CD4-positive, alpha-beta memory T cell (primary cell): ENCODE measurements at regions not wholly inside any gene's neighbourhood (a gene's known extent, or its start where the extent isn't known, plus 50 kb on each side); places are given as distances from the start of the nearest gene placed in this dataset.

Experiments used
- CTCF ChIA-PET: fragments of 350-600 bp; sonication (Branson Sonifier 250); formaldehyde crosslinking; loops from one replicate; lab custom pipeline; 2021; ENCODE audit warnings: inconsistent platforms; ENCODE audit not compliant: partially characterized antibody; lab: Charles Lee
- POLR2A ChIA-PET: fragments of 350-600 bp; sonication (Branson Sonifier 250); formaldehyde crosslinking; loops from one replicate; lab custom pipeline; 2021; ENCODE audit not compliant: partially characterized antibody; lab: Charles Lee
- DNase-seq, 5 donors: peaks; one replicate each; pipeline versions ENCODE4 v3.0.0 to v3.0.0-alpha.2; 2020 to 2022; ENCODE audit warnings: mixed read lengths in 1 of 5
- H3K27ac ChIP-seq: one replicate; pipeline ENCODE4 v1.7.0; 2013; ENCODE audit warnings: low read depth, low read length
- H3K27me3 ChIP-seq: 2 replicates; pipeline ENCODE4 v1.7.0; 2013; ENCODE audit warnings: mild to moderate bottlenecking, low read length, moderate library complexity; ENCODE audit not compliant: insufficient read depth
- H3K36me3 ChIP-seq: 2 replicates; pipeline ENCODE4 v1.7.0; 2013; ENCODE audit warnings: mild to moderate bottlenecking, low read length, moderate library complexity; ENCODE audit not compliant: insufficient read depth
- H3K4me1 ChIP-seq: 2 replicates; pipeline ENCODE4 v1.7.0; 2013; ENCODE audit warnings: mild to moderate bottlenecking, low read length, moderate library complexity; ENCODE audit not compliant: insufficient read depth
- H3K4me3 ChIP-seq, 2 donors: one replicate each; pipeline ENCODE4 v1.7.0; 2013; ENCODE audit warnings: low read length in 2 of 2, mild to moderate bottlenecking in 1 of 2
- H3K9me3 ChIP-seq, 2 donors: one replicate each; pipeline ENCODE4 v1.7.0; 2013; ENCODE audit warnings: low read length in 2 of 2, control low read depth in 1 of 2; ENCODE audit not compliant: control insufficient read depth in 1 of 2
- H3K27ac Mint-ChIP-seq, 7 donors: one replicate each; pipeline ENCODE4 v1.8.0; 2020 to 2021; ENCODE audit warnings: mixed read lengths in 7 of 7, mild to moderate bottlenecking in 6 of 7, inconsistent platforms in 3 of 7, moderate library complexity in 3 of 7
- H3K27me3 Mint-ChIP-seq, 2 donors: one replicate each; pipeline ENCODE4 v1.8.0; 2020 to 2021; ENCODE audit warnings: mixed read lengths in 2 of 2
- H3K36me3 Mint-ChIP-seq, 2 donors: one replicate each; pipeline ENCODE4 v1.8.0; 2020 to 2021; ENCODE audit warnings: mixed read lengths in 2 of 2, inconsistent platforms in 1 of 2, mild to moderate bottlenecking in 1 of 2
- H3K4me1 Mint-ChIP-seq, 4 donors: one replicate each; pipeline ENCODE4 v1.8.0; 2020 to 2021; ENCODE audit warnings: mixed read lengths in 4 of 4, mild to moderate bottlenecking in 1 of 4
- H3K4me3 Mint-ChIP-seq, 8 donors: one replicate each; pipeline ENCODE4 v1.8.0; 2020 to 2021; ENCODE audit warnings: mixed read lengths in 8 of 8, mild to moderate bottlenecking in 7 of 8, moderate library complexity in 6 of 8, inconsistent platforms in 3 of 8
- H3K9me3 Mint-ChIP-seq, 8 donors: one replicate each; pipeline ENCODE4 v1.8.0; 2020 to 2021; ENCODE audit warnings: mixed read lengths in 8 of 8, mild to moderate bottlenecking in 5 of 8, inconsistent platforms in 3 of 8, moderate library complexity in 1 of 8
- intact Hi-C: fragments of 100-400 bp; cut with micrococcal nuclease; formaldehyde crosslinking; loops from one replicate; pipeline ENCODE4 v1.15.1; 2023

DNA sequence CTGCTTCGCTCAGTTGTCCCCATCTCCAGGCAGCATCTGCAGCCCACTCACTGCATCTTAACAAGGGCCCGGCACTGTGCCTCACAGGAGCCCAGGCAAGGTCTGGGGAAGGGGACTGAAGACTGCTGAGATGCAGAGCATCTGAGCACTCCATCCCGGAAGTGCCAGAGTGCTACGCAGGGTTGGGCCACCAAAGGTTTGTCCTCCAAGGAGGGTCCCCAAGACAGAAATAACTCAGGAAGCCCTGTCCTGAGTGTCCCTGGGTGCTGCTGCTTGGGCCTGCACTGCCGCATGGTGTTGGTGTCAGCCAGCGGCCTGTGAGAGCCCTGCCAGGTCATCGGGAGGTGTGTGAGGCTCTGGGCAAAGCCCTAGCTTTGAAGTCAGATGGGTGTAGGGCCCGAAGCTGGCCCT lies 288.2 kb upstream of the ZMIZ1 start:
- H3K27me3 ChIP-seq, result no peaks in the 10 kb centered on the region
- no peak overlapping the region for H3K27ac ChIP-seq
- Mint-ChIP-seq H3K27ac (no peak overlapping the region), H3K9me3 (peaks cover 0 to 4% (median 0%) of the 10 kb centered on the region in 8 donors), H3K36me3 (no peaks in the 10 kb centered on the region), H3K4me1 (no peaks in the 10 kb centered on the region), H3K4me3 (no peak overlapping the region), H3K27me3 (peaks cover 7 to 9% of the 10 kb centered on the region in 2 donors)
- no peak overlapping the region for H3K4me3 ChIP-seq
- H3K36me3 ChIP-seq, result no peaks in the 10 kb centered on the region
- no peaks in the 10 kb centered on the region for H3K9me3 ChIP-seq
- H3K4me1 ChIP-seq, result no peaks in the 10 kb centered on the region
- ChIA-PET CTCF (no interaction called here), POLR2A (no interaction called here)
- DNase-seq, result no peak
- intact Hi-C loops, result no loop called here

DNA sequence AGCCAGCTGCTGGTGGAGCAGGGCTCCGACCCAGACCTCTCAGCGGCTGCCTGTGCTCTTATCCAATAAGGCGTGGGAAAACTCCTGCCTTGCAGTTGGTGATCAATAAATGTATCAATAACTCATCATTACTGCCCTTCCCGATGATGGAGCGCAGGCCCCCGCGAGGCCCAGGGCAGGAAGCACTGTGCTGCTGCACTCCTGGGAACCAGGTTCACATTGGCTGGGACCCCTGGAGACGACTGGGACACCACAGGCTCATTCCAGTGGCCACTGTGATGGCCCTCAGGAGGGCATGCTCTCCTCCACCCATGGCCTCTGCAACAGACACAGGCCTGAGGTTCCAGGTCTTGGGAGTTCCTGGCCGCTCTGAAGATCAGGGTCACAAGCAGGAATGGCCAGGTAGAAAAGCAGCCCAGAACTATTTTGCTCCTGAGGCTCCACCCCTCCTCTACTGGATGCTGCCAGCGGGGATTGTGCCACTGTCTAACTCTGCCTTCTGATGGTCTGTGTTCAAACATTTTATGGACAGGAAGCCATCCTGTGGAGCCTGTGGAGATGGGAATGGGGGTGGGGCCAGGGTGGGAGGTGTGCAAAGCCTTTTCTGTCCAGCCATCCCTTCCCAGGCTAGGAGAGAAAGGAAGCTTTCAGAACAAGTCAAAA lies 287.4 kb upstream of the ZMIZ1 start:
- Histone ChIP-seq H3K4me1 (no peaks in the 10 kb centered on the region), H3K36me3 (no peaks in the 10 kb centered on the region), H3K27me3 (no peaks in the 10 kb centered on the region), H3K9me3 (no peaks in the 10 kb centered on the region), H3K4me3 (no peak overlapping the region), H3K27ac (no peak overlapping the region)
- Mint-ChIP-seq H3K27ac (no peak overlapping the region), H3K9me3 (peaks cover 0 to 4% (median 0%) of the 10 kb centered on the region in 8 donors), H3K27me3 (peaks cover 9% of the 10 kb centered on the region in 2 donors), H3K4me1 (no peaks in the 10 kb centered on the region), H3K4me3 (no peak overlapping the region), H3K36me3 (no peaks in the 10 kb centered on the region)
- ChIA-PET CTCF (no interaction called here), POLR2A (no interaction called here)
- intact Hi-C loops, result no loop called here
- no peak for DNase-seq

DNA sequence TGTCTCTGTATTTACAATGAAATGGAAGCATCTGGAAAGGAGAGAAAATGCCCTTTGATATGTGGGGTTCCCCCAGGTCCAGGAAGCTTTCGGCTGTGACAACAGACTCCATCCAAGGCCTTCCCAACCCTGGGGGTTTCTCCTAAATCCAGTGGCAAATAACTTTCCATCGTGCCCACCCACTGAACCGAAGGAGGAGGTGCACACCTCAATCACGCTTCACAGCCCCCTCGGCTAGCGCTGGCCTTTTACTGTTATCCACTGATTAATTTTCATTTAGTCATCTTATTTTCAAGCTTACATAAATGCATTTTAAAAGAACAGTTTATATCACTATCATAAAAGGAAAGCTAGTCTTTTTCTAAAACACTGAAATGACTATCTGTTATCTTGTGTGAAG lies 286.8 kb upstream of the ZMIZ1 start:
- no peak for DNase-seq
- Mint-ChIP-seq H3K36me3 (no peaks in the 10 kb centered on the region), H3K9me3 (peaks cover 0 to 4% (median 0%) of the 10 kb centered on the region in 8 donors), H3K27me3 (peaks cover 9% of the 10 kb centered on the region in 2 donors), H3K4me3 (no peak overlapping the region), H3K27ac (no peak overlapping the region), H3K4me1 (no peaks in the 10 kb centered on the region)
- H3K27ac ChIP-seq, result no peak overlapping the region
- no peaks in the 10 kb centered on the region for H3K27me3 ChIP-seq
- no peaks in the 10 kb centered on the region for H3K4me1 ChIP-seq
- no peak overlapping the region for H3K4me3 ChIP-seq
- intact Hi-C loops, result no loop called here
- ChIA-PET POLR2A (no interaction called here), CTCF (no interaction called here)
- H3K9me3 ChIP-seq, result no peaks in the 10 kb centered on the region
- H3K36me3 ChIP-seq, result no peaks in the 10 kb centered on the region

DNA sequence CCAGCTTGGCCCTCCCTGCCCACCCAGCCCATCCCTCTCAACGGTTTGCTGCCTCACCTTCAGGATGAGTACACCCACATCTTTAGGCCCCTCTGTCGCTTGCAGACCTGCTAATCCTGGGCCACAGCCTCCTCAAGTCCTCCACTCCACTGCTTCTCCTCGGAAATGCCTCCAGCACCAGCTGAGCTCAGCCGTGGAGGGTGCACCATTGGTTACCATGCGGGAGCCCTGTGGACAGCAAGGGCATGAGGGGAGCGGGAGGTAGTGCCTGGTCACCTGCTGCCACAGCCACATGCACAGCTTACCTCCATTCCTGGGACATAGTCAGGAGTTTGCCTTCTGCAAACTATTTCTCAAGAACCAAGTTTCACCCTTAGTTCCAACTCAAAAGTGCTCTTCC lies 286.3 kb upstream of the ZMIZ1 start:
- no peaks in the 10 kb centered on the region for H3K27me3 ChIP-seq
- Mint-ChIP-seq H3K27me3 (peaks cover 9% of the 10 kb centered on the region in 2 donors), H3K4me3 (no peak overlapping the region), H3K4me1 (no peaks in the 10 kb centered on the region), H3K27ac (peak overlapping the region in 1 of 7 donors; percentile 4), H3K36me3 (no peaks in the 10 kb centered on the region), H3K9me3 (peaks cover 0 to 4% (median 0%) of the 10 kb centered on the region in 8 donors)
- H3K27ac ChIP-seq, result no peak overlapping the region
- no peaks in the 10 kb centered on the region for H3K4me1 ChIP-seq
- intact Hi-C loops, result no loop called here
- no peak overlapping the region for H3K4me3 ChIP-seq
- no peaks in the 10 kb centered on the region for H3K36me3 ChIP-seq
- ChIA-PET CTCF (no interaction called here), POLR2A (no interaction called here)
- H3K9me3 ChIP-seq, result no peaks in the 10 kb centered on the region
- DNase-seq, result no peak

DNA sequence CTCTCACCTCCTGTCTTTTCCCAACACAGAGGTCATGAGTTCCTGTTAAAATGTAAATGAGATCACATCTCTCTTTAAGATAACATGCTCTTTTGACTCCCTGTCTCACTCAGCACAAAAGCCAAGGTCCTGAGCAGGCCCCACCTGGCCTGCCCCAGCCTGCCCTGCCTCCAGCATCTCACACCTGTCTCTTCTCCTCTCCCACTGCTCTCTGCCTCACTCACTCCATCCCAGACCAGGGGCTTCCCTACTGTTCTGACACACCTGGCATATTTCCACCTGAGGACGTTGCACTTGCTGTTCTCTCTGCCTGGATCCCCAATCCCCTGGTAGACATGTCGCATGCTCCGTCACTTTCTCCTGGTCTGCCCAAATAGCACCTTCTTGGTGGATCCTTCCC lies 285.0 kb upstream of the ZMIZ1 start:
- Histone ChIP-seq H3K4me1 (no peaks in the 10 kb centered on the region), H3K27me3 (no peaks in the 10 kb centered on the region), H3K4me3 (no peak overlapping the region), H3K36me3 (no peaks in the 10 kb centered on the region), H3K27ac (no peak overlapping the region), H3K9me3 (no peaks in the 10 kb centered on the region)
- intact Hi-C loops, result no loop called here
- ChIA-PET CTCF (no interaction called here), POLR2A (no interaction called here)
- DNase-seq, result no peak
- Mint-ChIP-seq H3K4me1 (no peaks in the 10 kb centered on the region), H3K9me3 (peaks cover 0 to 4% (median 0%) of the 10 kb centered on the region in 8 donors), H3K4me3 (no peak overlapping the region), H3K27me3 (peaks cover 9% of the 10 kb centered on the region in 2 donors), H3K27ac (no peak overlapping the region), H3K36me3 (no peaks in the 10 kb centered on the region)

DNA sequence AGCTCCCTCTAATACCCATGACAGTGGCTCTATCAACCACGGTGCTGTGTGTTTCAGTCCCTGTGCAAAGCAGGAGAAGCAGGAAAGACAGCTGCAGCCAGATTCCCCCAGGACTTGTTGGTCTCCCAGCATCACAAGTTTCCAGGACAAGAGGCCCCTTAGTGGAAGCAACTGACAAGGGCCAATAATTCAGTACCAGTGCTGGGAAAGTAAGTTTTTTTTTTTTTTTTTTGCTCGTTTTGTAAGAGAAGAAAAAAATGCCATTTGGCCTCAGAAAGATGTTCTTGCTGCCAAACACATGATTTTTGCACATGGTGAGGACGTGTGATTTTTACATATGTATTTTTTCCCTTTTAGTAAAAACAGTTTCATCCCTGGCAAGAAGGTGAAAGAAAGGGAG lies 284.2 kb upstream of the ZMIZ1 start:
- H3K4me3 Mint-ChIP-seq, result no peak overlapping the region
- H3K36me3 ChIP-seq, result no peaks in the 10 kb centered on the region
- no peaks in the 10 kb centered on the region for H3K36me3 Mint-ChIP-seq
- DNase-seq, result no peak
- H3K4me1 Mint-ChIP-seq, result no peaks in the 10 kb centered on the region
- H3K27ac Mint-ChIP-seq, result no peak overlapping the region
- ChIA-PET CTCF (no interaction called here), POLR2A (no interaction called here)
- no peaks in the 10 kb centered on the region for H3K9me3 ChIP-seq
- peaks cover 0 to 4% (median 0%) of the 10 kb centered on the region in 8 donors for H3K9me3 Mint-ChIP-seq
- intact Hi-C loops, result no loop called here
- no peak overlapping the region for H3K4me3 ChIP-seq
- no peaks in the 10 kb centered on the region for H3K4me1 ChIP-seq
- H3K27ac ChIP-seq, result no peak overlapping the region
- no peaks in the 10 kb centered on the region for H3K27me3 ChIP-seq
- H3K27me3 Mint-ChIP-seq, result peaks cover 7 to 13% of the 10 kb centered on the region in 2 donors

DNA sequence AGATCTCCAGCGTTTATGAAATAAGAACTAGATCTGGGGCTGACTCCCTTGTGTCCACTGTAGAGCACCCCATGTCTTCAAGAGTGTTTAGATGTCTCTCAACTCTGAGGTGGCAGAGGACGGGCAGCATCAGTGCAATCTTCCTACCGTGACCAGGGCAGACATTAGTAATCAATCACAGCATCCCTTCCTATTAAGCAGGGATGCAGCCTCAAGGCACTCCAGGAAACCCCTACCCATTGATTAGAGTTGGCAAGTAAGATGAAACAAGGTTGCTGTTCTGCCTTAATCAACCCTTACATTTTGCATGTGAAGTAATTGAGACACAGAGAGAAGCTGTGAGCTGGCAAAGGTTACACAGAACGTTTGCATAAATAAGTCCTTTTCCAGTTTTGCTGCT lies 283.7 kb upstream of the ZMIZ1 start:
- ChIA-PET CTCF (interaction anchor here (1.2 kb wide), 1 partner anchor 405 kb away, joined by 3 read pairs; no protein-coding TSS in a partner anchor), POLR2A (no interaction called here)
- Histone ChIP-seq H3K4me1 (no peaks in the 10 kb centered on the region), H3K27me3 (no peaks in the 10 kb centered on the region), H3K9me3 (no peaks in the 10 kb centered on the region), H3K27ac (no peak overlapping the region), H3K4me3 (no peak overlapping the region), H3K36me3 (no peaks in the 10 kb centered on the region)
- Mint-ChIP-seq H3K4me3 (no peak overlapping the region), H3K4me1 (no peaks in the 10 kb centered on the region), H3K9me3 (peaks cover 0 to 4% (median 0%) of the 10 kb centered on the region in 8 donors), H3K36me3 (no peaks in the 10 kb centered on the region), H3K27me3 (peaks cover 4 to 13% of the 10 kb centered on the region in 2 donors), H3K27ac (no peak overlapping the region)
- DNase-seq, result no peak
- intact Hi-C loops, result no loop called here
